Ishikawa (cell line): ENCODE measurements at regions not wholly inside any gene's neighbourhood (a gene's known extent, or its start where the extent isn't known, plus 50 kb on each side); places are given as distances from the start of the nearest gene placed in this dataset.

Experiments
- CEBPB ChIP-seq: IDR thresholded peaks from 2 replicates; pipeline ENCODE4 v1.6.1; 2012
- CREB1 ChIP-seq: IDR thresholded peaks from 2 replicates; pipeline ENCODE4 v1.6.1; 2012; ENCODE audit warnings: low read depth
- EGR1 ChIP-seq: IDR thresholded peaks from 2 replicates; pipeline ENCODE4 v1.6.1; 2012
- EP300 ChIP-seq: IDR thresholded peaks from 2 replicates; pipeline ENCODE4 v1.6.1; 2012; ENCODE audit warnings: borderline replicate concordance
- FOXM1 ChIP-seq: IDR thresholded peaks from 2 replicates; pipeline ENCODE4 v1.6.1; 2012; ENCODE audit warnings: low read depth, borderline replicate concordance
- MAX ChIP-seq: IDR thresholded peaks from 2 replicates; pipeline ENCODE4 v1.6.1; 2012
- NFIC ChIP-seq: IDR thresholded peaks from 2 replicates; pipeline ENCODE4 v1.6.1; 2012
- RAD21 ChIP-seq: IDR thresholded peaks from 2 replicates; pipeline ENCODE4 v1.6.1; 2012; ENCODE audit warnings: low read depth
- REST ChIP-seq: IDR thresholded peaks from 2 replicates; pipeline ENCODE4 v1.6.1; 2012; ENCODE audit warnings: low read depth, mild to moderate bottlenecking
- TAF1 ChIP-seq: IDR thresholded peaks from 2 replicates; pipeline ENCODE4 v1.6.1; 2012; ENCODE audit warnings: low read depth, mild to moderate bottlenecking
- TCF12 ChIP-seq: IDR thresholded peaks from 2 replicates; pipeline ENCODE4 v1.6.1; 2012; ENCODE audit warnings: low read depth
- TEAD4 ChIP-seq: IDR thresholded peaks from 2 replicates; pipeline ENCODE4 v1.6.1; 2012
- YY1 ChIP-seq: IDR thresholded peaks from 2 replicates; pipeline ENCODE4 v1.6.1; 2012; ENCODE audit warnings: low read depth
- ZBTB7A ChIP-seq: IDR thresholded peaks from 2 replicates; pipeline ENCODE4 v1.6.1; 2012; ENCODE audit warnings: low read depth
- TF ChIP-seq, protein P1 (sequence below): IDR thresholded peaks from 2 replicates; pipeline ENCODE4 v1.6.1; 2012

- no peak for TF ChIP-seq REST
- TF ChIP-seq, protein P1, sequence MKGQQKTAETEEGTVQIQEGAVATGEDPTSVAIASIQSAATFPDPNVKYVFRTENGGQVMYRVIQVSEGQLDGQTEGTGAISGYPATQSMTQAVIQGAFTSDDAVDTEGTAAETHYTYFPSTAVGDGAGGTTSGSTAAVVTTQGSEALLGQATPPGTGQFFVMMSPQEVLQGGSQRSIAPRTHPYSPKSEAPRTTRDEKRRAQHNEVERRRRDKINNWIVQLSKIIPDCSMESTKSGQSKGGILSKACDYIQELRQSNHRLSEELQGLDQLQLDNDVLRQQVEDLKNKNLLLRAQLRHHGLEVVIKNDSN: no peak
Measured at GRCh38 chrX:20498851-20499635, 232.3 kb upstream of the RPS6KA3 start.

DNA sequence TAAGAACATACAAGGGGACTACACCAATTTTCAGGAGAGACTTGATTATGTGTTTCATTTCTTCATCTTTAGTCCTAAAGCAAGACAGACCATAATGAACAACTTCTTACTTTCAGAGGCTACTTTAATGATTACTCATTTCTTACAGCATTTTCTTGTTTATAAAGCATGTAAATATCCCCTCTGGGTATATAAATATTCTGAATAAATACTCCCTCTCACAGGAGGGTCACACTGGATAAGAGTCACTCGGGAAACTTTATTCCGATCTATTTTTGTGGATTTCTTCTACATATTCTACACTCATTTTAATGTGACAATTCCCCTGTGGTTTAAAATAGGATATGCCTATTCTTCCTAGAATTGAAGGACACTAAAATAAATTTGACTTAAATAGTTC, 228.9 kb upstream of the RPS6KA3 start:
- TF ChIP-seq CEBPB (no peak), YY1 (no peak), FOXM1 (no peak), CREB1 (no peak), MAX (no peak), EGR1 (no peak), TEAD4 (no peak), TCF12 (no peak), ZBTB7A (no peak), REST (no peak)

- no peak for TF ChIP-seq REST
- no peak for TF ChIP-seq TCF12
- no peak for TF ChIP-seq TEAD4
- TF ChIP-seq YY1: no peak
- TF ChIP-seq TAF1: no peak
- no peak for TF ChIP-seq FOXM1
- no peak for TF ChIP-seq EGR1
- no peak for TF ChIP-seq CEBPB
- no peak for TF ChIP-seq CREB1
Measured at GRCh38 chrX:20488473-20488872, 221.8 kb upstream of the RPS6KA3 start.

- no peak for TF ChIP-seq MAX
- TF ChIP-seq REST: no peak
Measured at GRCh38 chrX:20487227-20487626, 220.5 kb upstream of the RPS6KA3 start.

DNA sequence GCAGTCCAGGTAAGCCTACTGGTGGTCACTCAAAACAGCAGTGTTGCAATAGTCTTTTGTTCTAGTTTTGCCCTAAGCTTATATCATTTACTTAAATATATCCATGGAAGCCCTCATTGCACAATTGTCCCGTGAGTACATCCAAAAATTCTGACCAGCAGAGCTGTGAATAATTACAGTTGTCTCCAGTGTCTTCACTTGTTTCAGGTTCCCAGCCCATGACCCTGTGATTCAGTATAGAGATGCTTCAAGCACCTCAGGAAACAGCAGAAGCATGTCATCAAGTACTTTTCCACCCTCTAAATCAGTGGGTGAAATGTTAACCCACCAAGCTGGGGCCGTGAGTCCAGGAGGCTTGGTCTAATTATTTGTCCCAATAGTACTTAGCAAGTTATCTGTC, 214.9 kb upstream of the RPS6KA3 start:
- TF ChIP-seq TAF1 (no peak), CREB1 (no peak), EP300 (no peak), ZBTB7A (no peak), EGR1 (no peak), YY1 (no peak), TEAD4 (no peak), FOXM1 (no peak), MAX (no peak), TCF12 (no peak), CEBPB (no peak), REST (no peak), NFIC (no peak), RAD21 (no peak)
- TF ChIP-seq, protein P1: no peak
